ENCODE measurements at regions not wholly inside any gene's neighbourhood (a gene's known extent, or its start where the extent isn't known, plus 50 kb on each side); places are given as distances from the start of the nearest gene placed in this dataset.

DNA sequence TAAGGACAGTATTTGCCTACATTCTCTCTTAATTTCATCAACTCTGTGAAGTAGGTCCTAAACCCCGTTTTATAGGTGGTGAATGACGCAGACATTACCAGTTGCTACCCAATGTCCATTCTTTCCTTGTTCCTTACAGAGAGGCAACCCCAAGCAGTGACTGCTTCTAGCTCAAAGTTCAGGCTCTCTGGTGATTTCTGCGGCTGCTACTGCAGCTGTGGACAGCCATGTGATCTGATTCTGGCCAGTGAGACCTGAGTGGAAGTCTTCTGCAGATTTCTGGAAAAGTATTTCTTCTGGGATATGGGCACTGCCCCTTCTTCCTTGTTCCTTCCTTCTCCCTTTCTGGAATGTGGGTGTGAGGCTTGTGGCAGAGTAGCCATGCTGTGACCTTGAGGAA, 82.9 kb downstream of the ARF6 start:
- WGBS, 2 donors, result 84 to 89% methylated on average over 3 of the region's 3 CpGs
- Histone ChIP-seq H3K36me3 (no peaks in the 10 kb centered on the region), H3K27ac (peak overlapping the region in 1 of 4 donors; percentile 49), H3K9me3 (no peaks in the 10 kb centered on the region), H3K4me3 (no peak overlapping the region), H3K27me3 (no peaks in the 10 kb centered on the region), H3K4me1 (peaks cover 26 to 42% (median 33%) of the 10 kb centered on the region in 4 donors)
- no peak for DNase-seq
- TF ChIP-seq POLR2A (IDR thresholded peaks at IDR 0.05) (no peak), EP300 (IDR thresholded peaks at IDR 0.05) (no peak), POLR2AphosphoS5 (IDR thresholded peaks at IDR 0.05) (no peak)
- TF ChIP-seq, protein P1, sequence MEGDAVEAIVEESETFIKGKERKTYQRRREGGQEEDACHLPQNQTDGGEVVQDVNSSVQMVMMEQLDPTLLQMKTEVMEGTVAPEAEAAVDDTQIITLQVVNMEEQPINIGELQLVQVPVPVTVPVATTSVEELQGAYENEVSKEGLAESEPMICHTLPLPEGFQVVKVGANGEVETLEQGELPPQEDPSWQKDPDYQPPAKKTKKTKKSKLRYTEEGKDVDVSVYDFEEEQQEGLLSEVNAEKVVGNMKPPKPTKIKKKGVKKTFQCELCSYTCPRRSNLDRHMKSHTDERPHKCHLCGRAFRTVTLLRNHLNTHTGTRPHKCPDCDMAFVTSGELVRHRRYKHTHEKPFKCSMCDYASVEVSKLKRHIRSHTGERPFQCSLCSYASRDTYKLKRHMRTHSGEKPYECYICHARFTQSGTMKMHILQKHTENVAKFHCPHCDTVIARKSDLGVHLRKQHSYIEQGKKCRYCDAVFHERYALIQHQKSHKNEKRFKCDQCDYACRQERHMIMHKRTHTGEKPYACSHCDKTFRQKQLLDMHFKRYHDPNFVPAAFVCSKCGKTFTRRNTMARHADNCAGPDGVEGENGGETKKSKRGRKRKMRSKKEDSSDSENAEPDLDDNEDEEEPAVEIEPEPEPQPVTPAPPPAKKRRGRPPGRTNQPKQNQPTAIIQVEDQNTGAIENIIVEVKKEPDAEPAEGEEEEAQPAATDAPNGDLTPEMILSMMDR (IDR thresholded peaks at IDR 0.05), result no peak
- ATAC-seq (ENCODE audit: low FRiP score in 2 of 2), result no peak

DNA sequence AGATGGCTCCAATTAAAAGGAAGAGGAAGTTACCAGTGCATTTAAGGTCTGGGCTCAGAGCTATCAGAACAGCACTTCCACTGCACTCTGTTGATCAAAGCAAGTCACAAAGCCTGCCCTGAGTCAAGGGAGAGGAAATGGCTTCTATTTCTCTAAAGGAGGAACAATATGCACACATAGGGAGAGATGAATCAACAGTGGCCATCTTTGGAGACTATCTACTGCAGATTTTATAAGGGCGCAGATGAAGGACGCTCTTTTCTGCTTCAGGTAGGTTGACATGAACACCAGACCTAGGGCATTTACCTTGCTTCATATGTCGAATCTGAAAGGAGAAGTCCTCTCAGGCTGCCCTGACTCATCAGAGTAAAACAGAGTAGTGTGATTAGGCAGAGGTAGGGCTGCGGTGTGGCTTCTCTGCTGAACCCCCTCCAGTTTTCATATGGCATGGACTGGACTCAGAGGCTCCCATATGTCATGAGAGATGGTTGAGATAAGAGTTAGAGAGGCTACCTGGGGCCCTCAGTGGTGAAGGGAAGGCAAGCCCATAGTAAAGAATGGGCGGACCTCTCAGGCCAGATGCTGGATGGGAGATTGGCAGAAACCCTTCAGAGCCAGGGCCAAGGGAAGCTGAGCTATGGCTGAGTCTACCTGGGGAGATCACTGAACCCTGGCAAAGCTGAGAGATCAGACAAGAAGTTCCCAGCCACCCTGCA, 84.4 kb downstream of the ARF6 start:
- H3K4me1 ChIP-seq, result peaks cover 12 to 31% (median 22%) of the 10 kb centered on the region in 4 donors
- TF ChIP-seq POLR2AphosphoS5 (IDR thresholded peaks at IDR 0.05), result no peak
- no peak for TF ChIP-seq EP300 (IDR thresholded peaks at IDR 0.05)
- no peak for TF ChIP-seq POLR2A (IDR thresholded peaks at IDR 0.05)
- TF ChIP-seq, protein P1 (IDR thresholded peaks at IDR 0.05), result no peak
- WGBS, 2 donors, result 80% methylated on average over 5 of the region's 5 CpGs
- H3K36me3 ChIP-seq, result no peaks in the 10 kb centered on the region
- no peaks in the 10 kb centered on the region for H3K9me3 ChIP-seq
- H3K27ac ChIP-seq, result peak overlapping the region in 3 of 4 donors; percentile 36 to 78 (median 56)
- no peak overlapping the region for H3K4me3 ChIP-seq
- H3K27me3 ChIP-seq, result no peaks in the 10 kb centered on the region
- DNase-seq (no peak), ATAC-seq (ENCODE audit: low FRiP score in 2 of 2) (peak in 1 of 2 donors; percentile 37)

DNA sequence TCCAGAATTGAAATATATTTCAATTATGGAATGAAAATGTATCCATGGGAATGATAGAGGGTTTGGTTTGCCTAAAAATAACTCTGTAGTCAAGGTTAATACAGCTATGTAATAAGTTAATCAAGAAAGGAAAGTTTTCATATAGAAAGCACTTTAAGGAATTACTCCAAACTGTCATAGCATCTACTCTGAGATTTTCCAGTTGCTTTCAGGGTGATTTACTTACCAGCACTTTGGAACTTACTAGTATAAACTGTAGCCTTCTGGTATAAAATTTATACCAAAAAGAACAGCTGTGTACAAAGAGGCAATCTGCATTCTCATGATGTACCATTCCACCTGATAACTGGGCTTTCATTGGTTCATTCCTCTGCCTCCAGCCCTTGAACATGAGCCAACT, 87.1 kb downstream of the ARF6 start:
- Histone ChIP-seq H3K4me3 (no peak overlapping the region), H3K27me3 (no peaks in the 10 kb centered on the region), H3K9me3 (no peaks in the 10 kb centered on the region), H3K27ac (no peak overlapping the region), H3K4me1 (peaks cover 0 to 14% (median 8%) of the 10 kb centered on the region in 4 donors), H3K36me3 (no peaks in the 10 kb centered on the region)
- ATAC-seq (ENCODE audit: low FRiP score in 2 of 2) (no peak), DNase-seq (no peak)
- TF ChIP-seq EP300 (IDR thresholded peaks at IDR 0.05) (no peak), POLR2A (IDR thresholded peaks at IDR 0.05) (no peak), POLR2AphosphoS5 (IDR thresholded peaks at IDR 0.05) (no peak)
- TF ChIP-seq, protein P1 (IDR thresholded peaks at IDR 0.05), result no peak

DNA sequence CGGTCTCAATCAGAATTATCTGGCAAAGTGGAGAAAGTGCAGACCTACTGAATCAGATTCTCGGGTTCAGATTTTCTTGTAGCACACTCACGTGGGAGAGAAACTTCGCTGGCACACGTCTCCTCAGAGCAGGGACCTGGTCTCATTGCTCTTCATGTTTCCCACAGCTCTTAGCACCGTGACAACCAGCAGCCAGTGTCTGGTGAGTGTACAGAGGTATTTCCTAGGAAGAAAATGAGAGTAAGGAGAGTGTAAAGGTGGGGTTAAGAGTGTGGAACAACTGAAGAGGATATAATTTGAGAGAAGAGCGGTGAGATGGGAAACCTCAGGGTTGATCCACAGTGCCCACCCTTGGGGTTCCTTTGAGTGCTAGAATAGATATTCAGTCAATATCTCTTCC, 89.2 kb downstream of the ARF6 start:
- Histone ChIP-seq H3K36me3 (no peaks in the 10 kb centered on the region), H3K9me3 (no peaks in the 10 kb centered on the region), H3K4me1 (peaks cover 0 to 13% (median 7%) of the 10 kb centered on the region in 4 donors), H3K27ac (peak overlapping the region in 3 of 4 donors; percentile 20 to 54 (median 40)), H3K27me3 (no peaks in the 10 kb centered on the region), H3K4me3 (peak overlapping the region in 3 of 4 donors; percentile 9 to 28 (median 20))
- ATAC-seq (ENCODE audit: low FRiP score in 2 of 2) (peak in 1 of 2 donors; percentile 21), DNase-seq (no peak)
- WGBS, 2 donors, result 68 to 76% methylated on average over 7 of the region's 7 CpGs
- TF ChIP-seq, protein P1 (IDR thresholded peaks at IDR 0.05), result no peak
- TF ChIP-seq POLR2AphosphoS5 (IDR thresholded peaks at IDR 0.05), result no peak
- TF ChIP-seq EP300 (IDR thresholded peaks at IDR 0.05), result no peak

DNA sequence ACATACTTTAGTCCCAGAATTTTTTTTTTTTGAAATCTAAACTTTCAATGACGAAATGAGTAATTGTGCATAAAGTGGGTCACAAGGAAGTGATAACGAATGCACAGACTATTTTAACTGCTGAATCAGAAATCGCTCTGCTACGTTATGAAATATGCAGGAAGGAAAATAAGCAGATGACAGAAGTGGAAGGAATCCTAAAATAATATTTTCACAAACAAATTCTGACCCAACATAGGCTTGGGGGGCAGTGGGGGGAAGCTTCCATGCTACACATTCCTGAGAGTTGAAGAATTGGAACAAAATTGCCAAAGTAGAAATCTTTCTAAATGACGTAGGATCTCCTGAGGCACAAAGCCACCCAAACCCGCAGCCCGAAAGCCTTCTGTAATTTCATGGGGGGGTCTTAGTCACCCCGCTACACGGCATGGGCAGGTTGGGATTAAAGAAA, 89.6 kb downstream of the ARF6 start:
- TF ChIP-seq POLR2AphosphoS5 (IDR thresholded peaks at IDR 0.05) (peak in 1 of 2 donors; percentile 35), EP300 (IDR thresholded peaks at IDR 0.05) (no peak)
- TF ChIP-seq, protein P1 (IDR thresholded peaks at IDR 0.05), result no peak
- Histone ChIP-seq H3K9me3 (no peaks in the 10 kb centered on the region), H3K27ac (peak overlapping the region in 2 of 4 donors; percentile 40 to 54), H3K27me3 (no peaks in the 10 kb centered on the region), H3K4me3 (peak overlapping the region in 3 of 4 donors; percentile 9 to 28 (median 20)), H3K36me3 (no peaks in the 10 kb centered on the region), H3K4me1 (peaks cover 0 to 14% (median 6%) of the 10 kb centered on the region in 4 donors)
- peak; percentile 42 to 64 for ATAC-seq (ENCODE audit: low FRiP score in 2 of 2)
- WGBS, 2 donors, result 33 to 37% methylated on average over 9 of the region's 9 CpGs
- DNase-seq, result no peak
